ES-I3 (cell line): ENCODE measurements at regions not wholly inside any gene's neighbourhood (a gene's known extent, or its start where the extent isn't known, plus 50 kb on each side); places are given as distances from the start of the nearest gene placed in this dataset.

ENCODE experiments used
- H3K36me3 ChIP-seq: 2 replicates; pipeline ENCODE4 v1.6.1; 2013; ENCODE audit warnings: mild to moderate bottlenecking, low read length, control low read depth, moderate library complexity; ENCODE audit not compliant: insufficient read depth
- H3K4me1 ChIP-seq: 2 replicates; pipeline ENCODE4 v1.6.1; 2013; ENCODE audit warnings: mild to moderate bottlenecking, control low read depth, low read length; ENCODE audit not compliant: insufficient read depth
- H3K9ac ChIP-seq: 2 replicates; pipeline ENCODE4 v1.6.1; 2013; ENCODE audit warnings: low read depth, mild to moderate bottlenecking, low read length, moderate library complexity
- H3K9me3 ChIP-seq: 2 replicates; pipeline ENCODE4 v1.6.1; 2013; ENCODE audit warnings: mild to moderate bottlenecking, low read length, moderate library complexity; ENCODE audit not compliant: control insufficient read depth, insufficient read depth

DNA sequence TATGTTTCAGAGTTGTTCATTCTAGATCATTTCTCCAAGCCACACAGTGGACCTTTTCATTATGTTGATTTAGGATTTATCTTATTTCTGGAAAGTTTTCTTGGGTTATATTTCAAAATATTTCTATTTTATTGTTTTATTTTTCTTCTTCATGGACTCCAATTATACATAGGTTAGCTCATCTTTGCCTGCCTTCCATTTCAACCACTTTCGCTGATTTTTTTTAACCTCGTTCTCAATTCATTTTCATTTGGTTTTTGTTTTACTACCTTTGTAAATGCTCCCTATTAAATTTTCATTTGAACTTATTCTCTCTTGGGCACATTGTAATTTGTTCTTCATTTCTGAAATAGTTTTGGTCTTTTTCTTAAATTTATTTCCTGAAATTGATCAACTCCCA lies 169.0 kb upstream of the PITX1 start:
- H3K9ac ChIP-seq, result no peak overlapping the region
- peaks cover 12% of the 10 kb centered on the region; the same call in 1 of the 2 replicates for H3K9me3 ChIP-seq
- H3K4me1 ChIP-seq, result no peaks in the 10 kb centered on the region
- H3K36me3 ChIP-seq, result no peaks in the 10 kb centered on the region

DNA sequence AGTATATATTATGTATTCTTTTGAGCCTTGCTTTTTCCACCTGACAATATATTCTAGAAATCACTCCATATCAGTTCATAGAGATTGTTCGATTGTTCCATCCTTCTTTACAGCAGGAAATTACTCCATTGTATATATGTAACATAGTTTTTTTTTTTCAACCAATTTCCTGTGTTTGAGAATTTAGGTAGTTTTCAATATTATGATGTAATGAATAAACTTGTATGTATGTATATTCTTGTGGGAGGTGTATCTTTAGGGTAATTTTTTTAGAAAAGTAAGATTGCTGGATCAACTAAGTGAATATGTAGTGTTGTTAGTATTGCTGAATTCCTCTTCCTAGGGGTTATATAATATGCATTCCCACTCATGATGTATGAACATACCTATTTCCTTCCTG lies 165.9 kb upstream of the PITX1 start:
- H3K9me3 ChIP-seq, result peaks cover 12% of the 10 kb centered on the region; the same call in 1 of the 2 replicates
- no peaks in the 10 kb centered on the region for H3K4me1 ChIP-seq
- H3K9ac ChIP-seq, result no peak overlapping the region
- H3K36me3 ChIP-seq, result no peaks in the 10 kb centered on the region

DNA sequence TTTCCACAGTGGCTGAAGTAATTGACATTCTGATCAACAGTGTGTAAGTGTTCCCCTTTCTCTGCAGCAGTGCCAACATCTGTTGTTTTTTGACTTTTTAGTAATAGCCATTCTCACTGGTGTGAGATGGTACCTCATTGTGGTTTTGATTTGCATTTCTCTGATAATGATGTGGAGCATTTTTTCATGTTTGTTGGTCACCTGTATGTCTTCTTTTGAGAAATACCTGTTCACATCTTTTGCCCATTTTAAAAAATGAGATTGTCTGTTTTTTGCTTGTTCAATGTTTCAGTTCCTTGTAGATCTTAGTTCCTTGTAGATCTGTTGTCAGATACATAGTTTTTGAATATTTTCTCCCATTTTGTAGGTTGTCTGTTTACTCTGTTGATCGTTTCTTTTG lies 162.5 kb upstream of the PITX1 start:
- Histone ChIP-seq H3K36me3 (no peaks in the 10 kb centered on the region), H3K4me1 (no peaks in the 10 kb centered on the region), H3K9ac (no peak overlapping the region), H3K9me3 (no peaks in the 10 kb centered on the region)

DNA sequence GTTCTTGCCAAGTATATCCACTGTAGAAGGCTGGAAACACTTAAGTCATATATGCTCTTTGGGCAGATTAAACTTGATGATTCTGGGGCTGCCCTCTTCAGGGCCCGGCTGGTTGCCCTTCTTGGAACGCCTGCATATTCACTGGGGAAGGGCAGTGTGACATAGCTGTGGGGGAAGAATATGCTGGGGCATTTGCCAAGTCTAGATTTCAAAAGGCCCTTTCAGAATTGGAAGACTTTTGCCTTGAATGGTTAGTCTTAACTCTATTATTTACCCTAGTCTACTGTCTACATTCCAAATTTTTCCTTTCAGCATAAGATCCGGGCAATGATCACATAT lies 161.2 kb upstream of the PITX1 start:
- H3K9ac ChIP-seq, result no peak overlapping the region
- no peaks in the 10 kb centered on the region for H3K9me3 ChIP-seq
- no peaks in the 10 kb centered on the region for H3K4me1 ChIP-seq
- no peaks in the 10 kb centered on the region for H3K36me3 ChIP-seq

DNA sequence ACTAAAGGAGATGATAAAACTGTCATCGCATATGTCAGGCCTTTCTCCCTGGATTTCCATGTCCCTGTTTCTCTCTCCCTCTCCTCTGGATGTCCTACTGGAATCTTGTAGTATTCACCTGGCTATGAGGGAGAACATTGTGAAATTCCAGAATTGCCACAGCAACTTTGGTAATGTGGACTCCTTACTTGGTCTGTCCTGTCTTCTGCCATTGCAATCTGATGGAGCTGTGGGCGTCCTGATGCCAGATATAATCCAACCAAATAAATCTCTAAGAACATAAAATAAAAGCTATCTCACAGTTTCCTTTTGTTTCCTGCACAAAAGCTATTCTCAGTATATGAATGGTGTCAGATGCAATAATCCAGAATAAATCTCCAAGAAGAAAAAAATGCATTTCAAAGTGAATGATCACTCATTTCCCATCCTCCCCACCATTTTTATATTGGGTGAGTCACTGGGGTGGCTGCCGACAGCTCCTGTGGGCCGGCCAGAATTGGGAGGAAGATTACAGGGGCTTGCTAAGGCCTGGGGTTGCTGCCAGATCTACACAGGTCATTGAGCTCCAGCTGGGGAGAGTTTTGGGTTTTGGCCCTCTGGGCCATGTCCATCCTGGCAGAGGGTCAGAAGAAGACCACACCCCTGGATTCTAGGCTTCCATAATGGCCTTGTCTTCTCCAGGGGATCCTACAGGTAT lies 160.7 kb upstream of the PITX1 start:
- no peak overlapping the region for H3K9ac ChIP-seq
- H3K4me1 ChIP-seq, result no peaks in the 10 kb centered on the region
- no peaks in the 10 kb centered on the region for H3K9me3 ChIP-seq
- H3K36me3 ChIP-seq, result no peaks in the 10 kb centered on the region

DNA sequence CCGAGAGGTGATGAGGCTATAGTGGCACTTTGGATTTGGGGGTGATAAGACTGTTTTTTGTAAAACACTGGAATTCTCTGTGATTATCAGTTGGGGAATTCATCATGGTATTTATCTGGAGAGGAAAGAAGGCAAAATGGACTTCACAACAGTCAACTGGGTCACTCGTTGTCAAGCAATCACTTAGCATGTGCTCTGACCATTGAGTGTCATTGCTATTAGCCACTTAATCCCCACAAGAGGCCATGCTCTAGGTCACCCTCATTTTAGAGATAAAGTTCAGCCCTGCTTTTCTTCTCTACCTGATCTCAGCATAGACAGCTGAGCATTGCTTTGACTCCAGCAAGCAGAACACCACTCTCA lies 160.1 kb upstream of the PITX1 start:
- Histone ChIP-seq H3K4me1 (no peaks in the 10 kb centered on the region), H3K36me3 (no peaks in the 10 kb centered on the region), H3K9me3 (no peaks in the 10 kb centered on the region), H3K9ac (no peak overlapping the region)

DNA sequence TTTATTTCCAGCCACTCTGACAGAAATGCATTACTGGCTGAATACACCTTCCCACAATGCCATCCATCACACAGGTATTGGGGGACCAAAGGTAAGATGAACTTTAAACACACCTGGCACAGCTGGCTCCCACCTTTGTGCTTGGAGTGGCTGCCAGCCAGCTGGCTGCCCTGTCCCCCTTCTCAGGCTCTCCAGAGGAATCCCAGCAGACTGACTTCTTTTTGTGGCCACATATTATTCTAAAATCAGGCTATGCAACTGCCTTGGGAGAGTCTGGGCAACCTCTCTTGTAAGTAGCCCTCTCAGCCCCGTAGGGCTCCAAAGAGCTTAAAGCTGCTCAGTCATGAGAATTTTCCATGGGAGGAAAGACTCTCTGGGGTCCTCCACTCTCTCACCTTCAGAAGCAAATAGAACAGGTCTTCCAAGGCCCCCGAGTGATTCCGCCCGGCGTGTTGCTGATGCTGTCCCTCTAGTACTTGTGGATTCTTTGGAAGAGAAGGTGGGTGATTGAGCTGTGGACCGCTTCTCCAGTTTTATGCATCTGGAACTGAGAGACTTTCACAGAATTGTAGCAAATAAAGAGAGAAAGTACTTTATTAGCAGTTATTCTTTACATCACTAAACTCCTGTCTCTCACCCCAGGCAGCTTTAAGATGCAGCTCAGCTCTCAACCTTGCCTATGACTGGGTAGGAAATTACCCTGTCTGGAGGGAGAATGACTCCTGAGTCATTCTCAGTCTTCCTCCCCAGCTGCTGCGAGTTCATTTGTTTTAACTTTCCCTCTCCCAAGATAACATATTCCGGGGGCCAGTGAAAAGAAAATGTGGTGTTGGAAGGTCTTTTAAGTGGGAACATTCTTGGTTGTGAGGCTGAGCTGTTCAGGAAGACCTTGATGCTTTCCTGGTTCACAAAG lies 159.4 kb upstream of the PITX1 start:
- no peaks in the 10 kb centered on the region for H3K36me3 ChIP-seq
- no peaks in the 10 kb centered on the region for H3K4me1 ChIP-seq
- no peak overlapping the region for H3K9ac ChIP-seq
- no peaks in the 10 kb centered on the region for H3K9me3 ChIP-seq

DNA sequence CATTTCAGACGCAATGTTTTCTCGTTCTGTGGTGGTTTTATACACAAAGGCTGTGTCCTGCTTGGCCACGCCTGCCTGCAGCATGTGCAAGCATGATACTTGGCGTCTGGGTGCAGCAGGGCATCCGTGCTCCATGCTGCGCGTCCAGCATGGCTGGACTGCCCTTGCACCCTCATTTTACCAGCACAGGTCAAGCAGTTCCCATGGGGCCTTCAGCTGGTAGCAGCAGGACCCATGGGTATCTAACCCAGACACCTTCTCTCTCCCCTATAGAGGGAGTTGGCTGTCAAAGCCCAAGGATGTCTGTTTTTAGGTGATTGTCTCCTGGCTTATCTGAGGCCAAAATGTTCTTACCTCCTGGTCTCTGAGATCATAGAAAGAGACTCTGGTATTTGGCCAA lies 158.3 kb upstream of the PITX1 start:
- H3K9ac ChIP-seq, result no peak overlapping the region
- H3K9me3 ChIP-seq, result no peaks in the 10 kb centered on the region
- H3K4me1 ChIP-seq, result no peaks in the 10 kb centered on the region
- no peaks in the 10 kb centered on the region for H3K36me3 ChIP-seq

DNA sequence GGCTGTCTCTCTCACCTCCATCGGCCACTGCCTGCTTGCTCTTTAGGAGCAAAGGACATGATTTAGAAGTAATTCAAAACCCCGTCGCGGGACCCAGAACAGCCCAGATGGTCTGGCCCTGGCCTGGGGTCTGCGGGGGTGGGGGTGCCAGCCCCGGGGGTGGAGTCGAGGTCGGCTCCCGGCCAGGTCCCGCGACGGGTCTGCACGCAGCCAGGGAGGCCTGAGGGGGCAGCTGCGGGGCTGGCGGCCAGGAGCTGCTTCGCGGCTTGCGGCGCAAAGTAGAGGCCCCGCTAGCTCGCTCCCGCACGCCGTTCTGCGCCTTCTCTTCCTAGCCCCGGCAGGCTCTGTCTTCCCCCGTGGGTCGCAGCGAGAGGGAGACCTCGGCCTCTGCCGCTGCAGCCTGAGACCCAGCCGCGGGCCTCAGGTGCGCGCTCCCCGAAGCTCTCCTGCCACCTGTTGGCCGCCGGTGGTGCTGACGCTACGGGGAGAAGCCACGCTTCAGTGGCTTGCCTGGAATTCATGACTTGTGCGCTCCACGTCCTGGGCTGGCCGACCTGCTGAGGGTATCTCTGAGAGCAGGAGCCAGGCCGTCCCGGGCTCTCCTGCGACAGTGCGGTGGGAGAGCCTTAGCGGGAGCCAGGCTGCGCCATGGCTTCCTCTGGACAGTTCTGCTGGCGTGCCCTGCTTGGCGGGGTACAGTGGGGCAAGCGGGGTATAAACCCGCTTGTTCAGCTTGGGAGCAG lies 157.2 kb upstream of the PITX1 start:
- no peaks in the 10 kb centered on the region for H3K9me3 ChIP-seq
- H3K36me3 ChIP-seq, result no peaks in the 10 kb centered on the region
- no peaks in the 10 kb centered on the region for H3K4me1 ChIP-seq
- peak overlapping the region; percentile 52; the same call in 1 of the 2 replicates for H3K9ac ChIP-seq

DNA sequence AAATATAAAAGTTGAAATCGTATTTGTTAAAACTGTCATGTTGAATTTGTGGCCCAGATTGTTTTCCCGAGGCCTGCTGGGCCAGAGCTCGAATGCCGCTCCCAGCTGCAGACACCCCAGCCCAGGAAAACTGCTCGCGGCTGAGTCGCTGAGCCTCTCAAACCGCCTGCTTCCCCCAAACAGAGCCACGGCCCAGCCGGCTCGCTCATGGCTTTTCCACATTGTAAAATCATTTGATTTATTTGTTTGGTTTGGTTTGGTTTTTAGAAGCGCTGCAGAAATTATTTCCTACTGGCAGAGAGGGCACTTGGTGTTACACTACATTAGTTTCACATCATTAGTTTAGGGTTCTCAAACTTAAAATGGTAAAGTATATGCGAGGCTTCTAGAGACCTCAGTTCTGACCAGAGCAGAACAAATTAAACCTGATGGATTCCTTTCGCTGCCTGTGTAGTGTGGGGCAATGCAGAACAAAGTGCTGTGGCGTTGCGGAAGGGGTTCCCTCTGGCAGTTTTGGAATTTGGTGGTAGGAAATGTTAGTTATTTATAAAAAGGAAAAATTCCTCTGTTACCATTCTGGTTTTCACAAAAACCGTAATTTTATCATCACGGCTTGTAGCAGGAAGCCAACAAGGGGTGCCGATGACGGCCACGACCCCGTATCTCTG lies 156.5 kb upstream of the PITX1 start:
- Histone ChIP-seq H3K9ac (peak overlapping the region; percentile 52; the same call in 1 of the 2 replicates), H3K36me3 (no peaks in the 10 kb centered on the region), H3K9me3 (no peaks in the 10 kb centered on the region), H3K4me1 (no peaks in the 10 kb centered on the region)

DNA sequence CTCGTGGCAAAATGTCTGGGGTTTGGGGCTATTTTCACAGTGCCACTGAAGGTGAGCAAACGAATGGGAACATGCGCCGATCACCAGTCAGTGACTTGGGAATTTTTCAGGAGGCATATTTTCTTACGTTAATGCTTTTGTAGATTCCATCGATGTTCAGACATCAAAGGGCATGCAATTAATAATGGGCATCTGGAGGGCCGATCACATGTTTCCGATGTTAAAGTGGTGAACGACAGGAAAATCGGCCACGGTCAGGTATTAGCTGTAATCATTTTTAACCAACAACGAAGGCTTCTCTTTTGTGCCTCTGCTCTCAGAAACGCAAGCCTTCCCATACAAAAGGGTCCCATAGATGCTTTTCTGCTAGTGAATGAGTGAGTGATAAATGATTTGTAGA lies 155.0 kb upstream of the PITX1 start:
- H3K36me3 ChIP-seq, result no peaks in the 10 kb centered on the region
- H3K4me1 ChIP-seq, result no peaks in the 10 kb centered on the region
- no peak overlapping the region for H3K9ac ChIP-seq
- no peaks in the 10 kb centered on the region for H3K9me3 ChIP-seq

DNA sequence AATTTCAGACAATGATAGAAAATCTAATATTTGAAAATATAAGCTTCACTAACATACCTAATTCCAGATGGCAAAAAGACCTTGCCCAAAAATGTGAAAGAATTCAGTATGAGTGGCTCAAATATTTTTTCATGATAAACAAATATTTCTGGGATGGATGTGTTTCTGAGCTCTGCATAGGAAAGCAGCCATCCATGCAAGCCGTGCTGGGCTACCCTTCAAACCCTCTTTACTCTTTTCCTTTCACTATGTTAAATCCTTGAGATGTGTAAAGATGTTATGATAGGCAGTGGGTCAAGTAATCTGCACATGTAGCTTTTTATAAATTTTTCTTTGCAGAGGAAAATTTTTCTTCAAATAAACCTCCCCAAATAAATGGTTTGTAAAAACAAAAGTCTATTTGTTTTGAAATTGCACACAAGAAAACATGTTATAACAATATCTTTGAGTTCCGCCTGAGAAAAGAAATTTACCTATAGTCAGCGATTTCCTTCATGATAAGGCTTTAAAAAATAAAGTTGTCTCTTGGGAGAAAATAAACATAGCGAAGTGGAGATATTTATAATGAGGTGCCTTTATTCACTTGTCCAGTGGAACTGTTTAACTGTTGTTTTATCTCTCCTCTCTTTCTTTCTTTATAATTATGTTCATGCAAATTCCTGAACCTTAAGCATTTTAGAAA lies 154.3 kb upstream of the PITX1 start:
- H3K9me3 ChIP-seq, result no peaks in the 10 kb centered on the region

DNA sequence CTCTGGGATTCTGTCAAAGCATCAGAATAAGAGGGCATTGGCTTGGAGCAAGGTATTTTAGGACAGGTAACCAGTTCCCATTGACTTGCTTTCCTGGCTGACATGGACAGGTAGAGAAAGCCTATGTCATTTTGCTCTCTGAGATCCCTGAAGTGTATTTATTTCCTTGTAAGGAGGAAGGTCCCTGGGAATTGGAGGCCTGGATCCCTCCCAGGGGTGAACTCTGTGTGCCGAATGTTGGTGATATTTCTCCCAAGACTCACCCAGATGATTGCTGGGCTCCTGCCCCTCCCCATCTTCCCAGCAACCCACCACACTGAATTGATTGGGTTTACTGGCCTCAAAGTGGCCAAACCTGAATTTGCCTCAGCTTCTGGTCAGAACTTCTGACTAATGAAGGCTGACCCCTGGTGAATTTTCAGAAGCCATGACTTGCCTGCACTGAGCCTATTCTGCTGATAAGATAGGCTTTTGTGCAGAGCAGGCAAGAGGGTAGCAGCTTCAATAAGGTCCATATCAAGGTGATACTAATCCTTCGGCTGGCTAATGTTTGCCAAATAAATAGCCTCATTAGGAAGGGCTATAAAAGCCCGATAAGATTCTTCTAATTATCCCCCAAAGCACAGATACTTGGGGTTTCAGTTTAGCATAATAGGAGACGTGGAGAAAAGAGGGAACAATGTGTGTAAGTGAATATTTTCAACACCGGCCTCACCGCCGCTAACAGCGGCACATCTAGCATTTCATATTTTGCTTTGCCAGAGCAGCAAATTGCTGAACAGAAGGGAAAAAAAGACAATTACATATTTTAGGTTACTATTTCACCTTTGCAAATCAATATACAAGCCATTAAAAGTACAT lies 152.9 kb upstream of the PITX1 start:
- H3K36me3 ChIP-seq, result no peaks in the 10 kb centered on the region
- H3K4me1 ChIP-seq, result no peaks in the 10 kb centered on the region
- H3K9ac ChIP-seq, result no peak overlapping the region

More for the DNA sequence above, 154.3 kb upstream of the PITX1 start:
- Histone ChIP-seq H3K9ac (no peak overlapping the region), H3K4me1 (no peaks in the 10 kb centered on the region), H3K36me3 (no peaks in the 10 kb centered on the region)

More for the DNA sequence above, 152.9 kb upstream of the PITX1 start:
- no peaks in the 10 kb centered on the region for H3K9me3 ChIP-seq
